OCI-LY1 (cell line): ENCODE measurements at regions not wholly inside any gene's neighbourhood (a gene's known extent, or its start where the extent isn't known, plus 50 kb on each side); places are given as distances from the start of the nearest gene placed in this dataset.

Experiments used
- H2AFZ ChIP-seq: fragments of 200-600 bp; sonication (generic), shearing (Covaris generic); 2 replicates; pipeline ENCODE4 v1.6.0; 2014; ENCODE audit warnings: antibody characterized with exemption, mild to moderate bottlenecking, low read length
- H3F3A ChIP-seq: fragments of 200-600 bp; sonication (generic), shearing (Covaris generic); 2 replicates; pipeline ENCODE4 v1.6.0; 2014; ENCODE audit warnings: mild to moderate bottlenecking, antibody characterized with exemption, low read length, moderate library complexity; ENCODE audit not compliant: insufficient read depth
- H3K27ac ChIP-seq: fragments of 200-600 bp; sonication (generic); 2 replicates; pipeline ENCODE4 v1.5.1; 2014; ENCODE audit warnings: low read length, mixed run types, mild to moderate bottlenecking, low read depth; ENCODE audit not compliant: poor library complexity, severe bottlenecking
- H3K27me3 ChIP-seq: fragments of 200-600 bp; sonication (generic); 2 replicates; pipeline ENCODE4 v1.6.0; 2014; ENCODE audit warnings: antibody characterized with exemption, mild to moderate bottlenecking, low read length, moderate library complexity; ENCODE audit not compliant: insufficient read depth
- H3K36me3 ChIP-seq: fragments of 200-600 bp; sonication (generic); 2 replicates; pipeline ENCODE4 v1.6.1; 2014; ENCODE audit warnings: mild to moderate bottlenecking, antibody characterized with exemption, low read length, moderate library complexity, mixed read lengths; ENCODE audit not compliant: insufficient read depth
- H3K4me1 ChIP-seq: fragments of 200-600 bp; sonication (generic); 2 replicates; pipeline ENCODE4 v1.5.1; 2014; ENCODE audit warnings: mild to moderate bottlenecking, low read length, moderate library complexity; ENCODE audit not compliant: insufficient read depth, severe bottlenecking
- H3K4me2 ChIP-seq: fragments of 200-600 bp; sonication (generic), shearing (Covaris generic); 2 replicates; pipeline ENCODE4 v1.6.1; 2014; ENCODE audit warnings: low read length
- H3K4me3 ChIP-seq: fragments of 200-600 bp; sonication (generic); 2 replicates; pipeline ENCODE4 v1.5.1; 2014; ENCODE audit warnings: low read length, low read depth, mild to moderate bottlenecking, mixed read lengths; ENCODE audit not compliant: poor library complexity, severe bottlenecking
- H3K79me2 ChIP-seq: fragments of 200-600 bp; shearing (Covaris generic); 2 replicates; pipeline ENCODE4 v1.6.1; 2016; ENCODE audit warnings: mixed run types, low read length, mixed read lengths; ENCODE audit not compliant: insufficient read depth
- H3K9ac ChIP-seq: fragments of 200-600 bp; sonication (generic), shearing (Covaris generic); 2 replicates; pipeline ENCODE4 v1.6.1; 2014; ENCODE audit warnings: mild to moderate bottlenecking, low read length, mixed read lengths
- H3K9me2 ChIP-seq: fragments of 200-600 bp; sonication (generic), shearing (Covaris generic); 2 replicates; pipeline ENCODE4 v1.6.1; 2014; ENCODE audit warnings: low read depth, mild to moderate bottlenecking, low read length, mixed read lengths
- H3K9me3 ChIP-seq: fragments of 200-600 bp; shearing (Covaris generic); 2 replicates; pipeline ENCODE4 v1.6.1; 2014; ENCODE audit warnings: low read length, mixed read lengths
- H4K20me1 ChIP-seq: fragments of 200-600 bp; sonication (generic), shearing (Covaris generic); 2 replicates; pipeline ENCODE4 v1.6.0; 2016; ENCODE audit warnings: mild to moderate bottlenecking, low read length; ENCODE audit not compliant: insufficient read depth
- CTCF ChIP-seq: fragments of 200-600 bp; sonication (generic), shearing (Covaris generic); IDR thresholded peaks from 2 replicates; pipeline ENCODE4 v1.5.1; 2017; ENCODE audit warnings: mild to moderate bottlenecking, antibody characterized with exemption, low read length, moderate library complexity, mixed read lengths
- EZH2 ChIP-seq: fragments of 200-600 bp; sonication (generic), shearing (Covaris generic); IDR thresholded peaks from 2 replicates; pipeline ENCODE4 v1.8.0; 2017; ENCODE audit warnings: borderline replicate concordance, mixed run types, mild to moderate bottlenecking, antibody characterized with exemption, low read length, moderate library complexity, mixed read lengths

GRCh38 chr4:107147873-107148272 is 111.8 kb upstream of the DKK2 start:
- H3K4me3 ChIP-seq = no peak overlapping the region
- no peak overlapping the region for H3K4me2 ChIP-seq
- H3K9ac ChIP-seq = no peak overlapping the region
- H3K27me3 ChIP-seq = no peaks in the 10 kb centered on the region
- H3K79me2 ChIP-seq = no peaks in the 10 kb centered on the region
- H3K36me3 ChIP-seq = no peaks in the 10 kb centered on the region
- no peak overlapping the region for H2AFZ ChIP-seq
- H3K4me1 ChIP-seq = no peaks in the 10 kb centered on the region
- no peaks in the 10 kb centered on the region for H3F3A ChIP-seq
- no peaks in the 10 kb centered on the region for H4K20me1 ChIP-seq
- TF ChIP-seq EZH2 (no peak), CTCF (no peak)
- H3K27ac ChIP-seq = no peak overlapping the region
- no peaks in the 10 kb centered on the region for H3K9me3 ChIP-seq
- no peaks in the 10 kb centered on the region for H3K9me2 ChIP-seq

GRCh38 chr4:107138433-107138832 is 102.3 kb upstream of the DKK2 start:
- no peaks in the 10 kb centered on the region for H3K9me2 ChIP-seq

GRCh38 chr4:107133965-107134653 is 98.0 kb upstream of the DKK2 start:
- no peak overlapping the region for H3K4me2 ChIP-seq
- H3K9me3 ChIP-seq = no peaks in the 10 kb centered on the region
- no peak overlapping the region for H3K27ac ChIP-seq
- no peaks in the 10 kb centered on the region for H3K27me3 ChIP-seq
- TF ChIP-seq EZH2 (no peak), CTCF (no peak)
- no peaks in the 10 kb centered on the region for H3K4me1 ChIP-seq
- H3K36me3 ChIP-seq = no peaks in the 10 kb centered on the region
- H3F3A ChIP-seq = no peaks in the 10 kb centered on the region
- no peak overlapping the region for H2AFZ ChIP-seq
- no peaks in the 10 kb centered on the region for H3K9me2 ChIP-seq
- no peak overlapping the region for H3K9ac ChIP-seq
- no peak overlapping the region for H3K4me3 ChIP-seq
- H3K79me2 ChIP-seq = no peaks in the 10 kb centered on the region
- no peaks in the 10 kb centered on the region for H4K20me1 ChIP-seq

More at GRCh38 chr4:107138433-107138832, 102.3 kb upstream of the DKK2 start:
- no peak overlapping the region for H2AFZ ChIP-seq
- no peak overlapping the region for H3K4me3 ChIP-seq
- no peaks in the 10 kb centered on the region for H3K27me3 ChIP-seq
- no peak overlapping the region for H3K4me2 ChIP-seq
- H3K9ac ChIP-seq = no peak overlapping the region
- no peak for TF ChIP-seq EZH2
- TF ChIP-seq CTCF = no peak
- H3K27ac ChIP-seq = no peak overlapping the region
- no peaks in the 10 kb centered on the region for H3F3A ChIP-seq
- H3K4me1 ChIP-seq = no peaks in the 10 kb centered on the region
- no peaks in the 10 kb centered on the region for H3K79me2 ChIP-seq
- no peaks in the 10 kb centered on the region for H3K9me3 ChIP-seq
- no peaks in the 10 kb centered on the region for H3K36me3 ChIP-seq
- no peaks in the 10 kb centered on the region for H4K20me1 ChIP-seq
